SK-N-SH (cell line): ENCODE measurements at regions not wholly inside any gene's neighbourhood (a gene's known extent, or its start where the extent isn't known, plus 50 kb on each side); places are given as distances from the start of the nearest gene placed in this dataset.
A peak's percentile ranks its signal among the peaks of the same experiment; 100 is the strongest.

ENCODE experiments used
- CTCF ChIA-PET: fragments of 300-600, 350-600 bp; formaldehyde crosslinking; extraction: SDS; loops from one replicate; lab custom pipeline; 2021; lab: Yijun Ruan, JAX
- POLR2A ChIA-PET: fragments of 350-600 bp; sonication (Branson Sonifier 250); formaldehyde crosslinking; extraction: SDS; loops from one replicate; lab custom pipeline; 2020; ENCODE audit warnings: antibody characterized with exemption, inconsistent platforms; lab: Yijun Ruan, JAX
- DNase-seq: peaks from one replicate; pipeline ENCODE4 v3.0.0; 2012
- H2AFZ ChIP-seq: fragments of 200-600 bp; sonication (generic); 2 replicates; pipeline ENCODE4 v1.8.1; 2016; ENCODE audit warnings: antibody characterized with exemption, mild to moderate bottlenecking, low read depth
- H3F3A ChIP-seq: fragments of 200-600 bp; sonication (generic); replicated peaks from 2 replicates; pipeline ENCODE3; 2016; ENCODE audit warnings: antibody characterized with exemption, mild to moderate bottlenecking; ENCODE audit not compliant: insufficient read depth
- H3K27ac ChIP-seq, 2 experiments: fragments of 200-500 bp in 1 of 2; fragments of 200-600 bp in 1 of 2; sonication (Bioruptor generic) in 1 of 2; sonication (generic), shearing (Covaris generic) in 1 of 2; 2 replicates each; pipeline versions ENCODE4 v1.5.1 to v1.6.1; 2014 to 2016; ENCODE audit warnings: low read depth in 2 of 2, inconsistent platforms in 1 of 2, low read length in 1 of 2, mild to moderate bottlenecking in 1 of 2, mixed read lengths in 1 of 2
- H3K27me3 ChIP-seq: fragments of 200-600 bp; sonication (generic), shearing (Covaris generic); 2 replicates; pipeline ENCODE4 v1.6.1; 2016; ENCODE audit warnings: mixed run types; ENCODE audit not compliant: insufficient read depth
- H3K36me3 ChIP-seq, 2 experiments: fragments of 200-500 bp in 1 of 2; fragments of 200-600 bp in 1 of 2; sonication (Bioruptor generic) in 1 of 2; sonication (generic) in 1 of 2; replicated peaks in 1 of 2; 2 replicates each; pipeline versions ENCODE3 to v1.5.1; 2014 to 2016; ENCODE audit warnings: low read length in 1 of 2, mild to moderate bottlenecking in 1 of 2; ENCODE audit not compliant: insufficient read depth in 2 of 2, control insufficient read depth in 1 of 2
- H3K4me1 ChIP-seq, 2 experiments: fragments of 200-500 bp in 1 of 2; fragments of 200-600 bp in 1 of 2; sonication (Bioruptor generic) in 1 of 2; sonication (generic), shearing (Covaris generic) in 1 of 2; 2 replicates each; pipeline versions ENCODE4 v1.5.1 to v1.6.1; 2014 to 2016; ENCODE audit warnings: low read depth in 1 of 2, low read length in 1 of 2, mixed run types in 1 of 2; ENCODE audit not compliant: insufficient read depth in 2 of 2, control insufficient read depth in 1 of 2
- H3K4me2 ChIP-seq: fragments of 200-600 bp; sonication (generic), shearing (Covaris generic); 2 replicates; pipeline ENCODE4 v1.6.1; 2017; ENCODE audit warnings: mixed run types
- H3K4me3 ChIP-seq, 2 experiments: fragments of 200-500 bp in 1 of 2; fragments of 200-600 bp in 1 of 2; sonication (Bioruptor generic) in 1 of 2; sonication (generic), shearing (Covaris generic) in 1 of 2; 2 replicates each; pipeline versions ENCODE4 v1.5.1 to v1.8.1; 2014 to 2016; ENCODE audit warnings: low read depth in 2 of 2, inconsistent platforms in 1 of 2, low read length in 1 of 2, mild to moderate bottlenecking in 1 of 2, mixed read lengths in 1 of 2, moderate library complexity in 1 of 2
- H3K79me2 ChIP-seq: fragments of 200-600 bp; sonication (generic); 2 replicates; pipeline ENCODE4 v1.8.1; 2017; ENCODE audit warnings: mild to moderate bottlenecking; ENCODE audit not compliant: insufficient read depth
- H3K9ac ChIP-seq: fragments of 200-600 bp; sonication (generic); 2 replicates; pipeline ENCODE4 v1.6.1; 2017; ENCODE audit warnings: mixed run types
- H3K9me2 ChIP-seq: fragments of 200-600 bp; sonication (generic); 2 replicates; pipeline ENCODE4 v1.6.1; 2017; ENCODE audit warnings: mixed run types
- H3K9me3 ChIP-seq: fragments of 200-600 bp; sonication (generic); 2 replicates; pipeline ENCODE4 v1.6.1; 2017; ENCODE audit warnings: mixed run types, mild to moderate bottlenecking, moderate library complexity
- H4K20me1 ChIP-seq: fragments of 200-600 bp; sonication (generic); 2 replicates; pipeline ENCODE4 v1.6.1; 2017; ENCODE audit warnings: mild to moderate bottlenecking, mixed run types; ENCODE audit not compliant: insufficient read depth
- CTCF ChIP-seq: fragments of 200-600 bp; sonication (generic); IDR thresholded peaks from 2 replicates; pipeline ENCODE4 v1.6.1; 2017; ENCODE audit warnings: antibody characterized with exemption, mild to moderate bottlenecking, moderate library complexity
- ELF1 ChIP-seq: IDR thresholded peaks from 2 replicates; pipeline ENCODE4 v1.4.0; 2012
- EZH2phosphoT487 ChIP-seq: fragments of 200-600 bp; sonication (generic); IDR thresholded peaks from 2 replicates; pipeline ENCODE4 v1.6.1; 2017; ENCODE audit warnings: low read depth, mixed run types, mild to moderate bottlenecking, antibody characterized with exemption, moderate library complexity, borderline replicate concordance
- GABPA ChIP-seq: IDR thresholded peaks from 2 replicates; pipeline ENCODE4 v1.4.0; 2012; ENCODE audit warnings: low read depth, mild to moderate bottlenecking
- JUND ChIP-seq: IDR thresholded peaks from 2 replicates; pipeline ENCODE4 v1.4.0; 2012
- MEF2A ChIP-seq: IDR thresholded peaks from 2 replicates; pipeline ENCODE4 v1.4.0; 2012; ENCODE audit warnings: low read depth, borderline replicate concordance
- POLR2AphosphoS5 ChIP-seq: IDR thresholded peaks from 2 replicates; pipeline ENCODE4 v1.6.1; 2012; ENCODE audit warnings: low read depth, low read length
- RAD21 ChIP-seq: IDR thresholded peaks from 2 replicates; pipeline ENCODE4 v1.6.1; 2012; ENCODE audit warnings: mild to moderate bottlenecking, low read length
- RCOR1 ChIP-seq: fragments of 150-350 bp; IDR thresholded peaks from 2 replicates; pipeline ENCODE4 v1.6.1; 2017; ENCODE audit warnings: antibody characterized with exemption, low read length
- RFX5 ChIP-seq: IDR thresholded peaks from 2 replicates; pipeline ENCODE4 v1.6.1; 2012; ENCODE audit warnings: mild to moderate bottlenecking, improper control_type of control experiment, low read length
- RXRA ChIP-seq: IDR thresholded peaks from 2 replicates; pipeline ENCODE4 v1.4.0; 2012; ENCODE audit warnings: low read depth, mild to moderate bottlenecking, borderline replicate concordance
- SIN3A ChIP-seq: IDR thresholded peaks from 2 replicates; pipeline ENCODE4 v1.6.1; 2012; ENCODE audit warnings: low read depth, mild to moderate bottlenecking, low read length, moderate library complexity, borderline replicate concordance
- SMC3 ChIP-seq: IDR thresholded peaks from 2 replicates; pipeline ENCODE4 v1.6.1; 2012; ENCODE audit warnings: low read depth, low read length, improper control_type of control experiment
- TEAD4 ChIP-seq: IDR thresholded peaks from 2 replicates; pipeline ENCODE4 v1.4.0; 2012; ENCODE audit warnings: mild to moderate bottlenecking, borderline replicate concordance; ENCODE audit not compliant: insufficient read depth
- USF1 ChIP-seq: IDR thresholded peaks from 2 replicates; pipeline ENCODE4 v1.4.0; 2012; ENCODE audit warnings: low read depth, borderline replicate concordance
- YY1 ChIP-seq: IDR thresholded peaks from 2 replicates; pipeline ENCODE4 v1.4.0; 2012; ENCODE audit warnings: low read depth, mild to moderate bottlenecking
- WGBS: methylation state at CpG from one replicate; pipeline ENCODE4 v1.1.6; 2017; ENCODE audit warnings: low lambda C conversion rate; 5-methylcytosine and 5-hydroxymethylcytosine counted together
- TF ChIP-seq, protein P1 (sequence below): IDR thresholded peaks from 2 replicates; pipeline ENCODE4; 2012
- TF ChIP-seq, protein P2 (sequence below): IDR thresholded peaks from 2 replicates; pipeline ENCODE4 v1.4.0; 2012; ENCODE audit warnings: low read depth, borderline replicate concordance

- TF ChIP-seq USF1 = no peak
- TF ChIP-seq, protein P1, sequence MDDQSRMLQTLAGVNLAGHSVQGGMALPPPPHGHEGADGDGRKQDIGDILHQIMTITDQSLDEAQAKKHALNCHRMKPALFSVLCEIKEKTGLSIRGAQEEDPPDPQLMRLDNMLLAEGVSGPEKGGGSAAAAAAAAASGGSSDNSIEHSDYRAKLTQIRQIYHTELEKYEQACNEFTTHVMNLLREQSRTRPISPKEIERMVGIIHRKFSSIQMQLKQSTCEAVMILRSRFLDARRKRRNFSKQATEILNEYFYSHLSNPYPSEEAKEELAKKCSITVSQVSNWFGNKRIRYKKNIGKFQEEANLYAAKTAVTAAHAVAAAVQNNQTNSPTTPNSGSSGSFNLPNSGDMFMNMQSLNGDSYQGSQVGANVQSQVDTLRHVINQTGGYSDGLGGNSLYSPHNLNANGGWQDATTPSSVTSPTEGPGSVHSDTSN = no peak
- TF ChIP-seq RXRA = no peak
- TF ChIP-seq ELF1 = no peak
- no peak for TF ChIP-seq RCOR1
- TF ChIP-seq TEAD4 = no peak
- TF ChIP-seq POLR2AphosphoS5 = no peak
These were observed 129.4 kb upstream of the ATP5MC3 start (continued) for GRCh38 chr2:175310813-175311504.

- H3K4me2 ChIP-seq = no peak overlapping the region
- H3K36me3 ChIP-seq = no peaks in the 10 kb centered on the region
- POLR2A ChIA-PET = no interaction called here
- no peak overlapping the region for H3K9ac ChIP-seq
- H3K79me2 ChIP-seq = no peaks in the 10 kb centered on the region
- no peaks in the 10 kb centered on the region for H3F3A ChIP-seq
- no peaks in the 10 kb centered on the region for H3K9me2 ChIP-seq
- TF ChIP-seq EZH2phosphoT487 = no peak
- peak; percentile 77 for TF ChIP-seq RAD21
- no peak for TF ChIP-seq MEF2A
- TF ChIP-seq GABPA = no peak
- no peak for TF ChIP-seq YY1
- TF ChIP-seq SMC3 = peak; percentile 45; the same call in 1 of the 2 replicates
- TF ChIP-seq CTCF = peak; percentile 47
- TF ChIP-seq SIN3A = no peak
- no peak for TF ChIP-seq RXRA
- no peak for TF ChIP-seq JUND
- TF ChIP-seq RFX5 = no peak
- TF ChIP-seq, protein P2, sequence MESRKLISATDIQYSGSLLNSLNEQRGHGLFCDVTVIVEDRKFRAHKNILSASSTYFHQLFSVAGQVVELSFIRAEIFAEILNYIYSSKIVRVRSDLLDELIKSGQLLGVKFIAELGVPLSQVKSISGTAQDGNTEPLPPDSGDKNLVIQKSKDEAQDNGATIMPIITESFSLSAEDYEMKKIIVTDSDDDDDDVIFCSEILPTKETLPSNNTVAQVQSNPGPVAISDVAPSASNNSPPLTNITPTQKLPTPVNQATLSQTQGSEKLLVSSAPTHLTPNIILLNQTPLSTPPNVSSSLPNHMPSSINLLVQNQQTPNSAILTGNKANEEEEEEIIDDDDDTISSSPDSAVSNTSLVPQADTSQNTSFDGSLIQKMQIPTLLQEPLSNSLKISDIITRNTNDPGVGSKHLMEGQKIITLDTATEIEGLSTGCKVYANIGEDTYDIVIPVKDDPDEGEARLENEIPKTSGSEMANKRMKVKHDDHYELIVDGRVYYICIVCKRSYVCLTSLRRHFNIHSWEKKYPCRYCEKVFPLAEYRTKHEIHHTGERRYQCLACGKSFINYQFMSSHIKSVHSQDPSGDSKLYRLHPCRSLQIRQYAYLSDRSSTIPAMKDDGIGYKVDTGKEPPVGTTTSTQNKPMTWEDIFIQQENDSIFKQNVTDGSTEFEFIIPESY = no peak
- no peak overlapping the region for H3K27ac ChIP-seq
- no peak overlapping the region; a peak in 1 of 4 replicates for H3K4me3 ChIP-seq
- no peaks in the 10 kb centered on the region for H3K9me3 ChIP-seq
- no peaks in the 10 kb centered on the region; the same call in 1 of the 2 replicates for H3K27me3 ChIP-seq
- H4K20me1 ChIP-seq = no peaks in the 10 kb centered on the region
- WGBS = 42% methylated on average over 3 of the region's 3 CpGs
- H2AFZ ChIP-seq = no peak overlapping the region
- CTCF ChIA-PET = interaction anchor here (1.0 to 2.4 kb wide), 6 partner anchors 9 to 778 kb away, joined by 3 to 13 read pairs (median 8); no protein-coding TSS in a partner anchor
- DNase-seq = peak; percentile 54
- no peaks in the 10 kb centered on the region for H3K4me1 ChIP-seq
These were observed 128.3 kb upstream of the ATP5MC3 start for GRCh38 chr2:175309799-175310198.
